ENCODE measurements at regions not wholly inside any gene's neighbourhood (a gene's known extent, or its start where the extent isn't known, plus 50 kb on each side); places are given as distances from the start of the nearest gene placed in this dataset.

DNA sequence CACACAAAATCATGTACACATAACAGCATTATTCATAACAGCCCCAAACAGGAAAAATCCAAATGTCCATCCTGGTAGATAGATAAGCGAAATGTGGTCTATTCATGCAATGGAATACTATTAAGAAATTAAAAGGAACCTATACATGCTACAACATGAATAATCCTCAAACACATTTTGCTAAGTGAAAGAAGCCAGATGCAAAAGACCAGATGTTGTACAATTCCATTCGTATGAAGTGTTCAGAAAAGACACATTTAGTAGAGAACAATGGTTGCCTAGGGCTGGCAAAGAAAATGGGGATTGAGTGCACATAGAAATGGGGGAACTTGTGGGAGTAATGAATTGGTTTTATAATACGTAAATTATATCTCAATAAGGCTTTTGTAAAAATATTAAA lies 182.3 kb downstream of the EBLN2 start:
- no peak overlapping the region for H3K4me3 Mint-ChIP-seq (ENCODE audit: unreplicated experiment)
- H3K27me3 Mint-ChIP-seq (ENCODE audit: insufficient read depth, unreplicated experiment): no peaks in the 10 kb centered on the region
- no peaks in the 10 kb centered on the region for H3K36me3 Mint-ChIP-seq (ENCODE audit: insufficient read depth, unreplicated experiment)
- no peak for DNase-seq (ENCODE audit: unreplicated experiment)
- ChIA-PET CTCF (no interaction called here), POLR2A (no interaction called here)
- H3K9me3 Mint-ChIP-seq (ENCODE audit: unreplicated experiment): peaks cover 8% of the 10 kb centered on the region
- intact Hi-C loops (cut with micrococcal nuclease): no loop called here
- no TSS peak for BruUV-seq (replicated peaks)
- no peak for TF ChIP-seq CTCF (IDR thresholded peaks at IDR 0.05; ENCODE audit: unreplicated experiment)
- H3K27ac Mint-ChIP-seq (ENCODE audit: low read depth, unreplicated experiment): no peak overlapping the region
- H3K4me1 Mint-ChIP-seq (ENCODE audit: insufficient read depth, unreplicated experiment): no peaks in the 10 kb centered on the region

GRCh38 chr3:73245459-73245858 lies 184.0 kb downstream of the EBLN2 start:
- H3K4me1 Mint-ChIP-seq (ENCODE audit: insufficient read depth, unreplicated experiment): no peaks in the 10 kb centered on the region
- no peak overlapping the region for H3K27ac Mint-ChIP-seq (ENCODE audit: low read depth, unreplicated experiment)
- no TSS peak for BruUV-seq (replicated peaks)
- ChIA-PET CTCF (no interaction called here), POLR2A (no interaction called here)
- no peak for TF ChIP-seq CTCF (IDR thresholded peaks at IDR 0.05; ENCODE audit: unreplicated experiment)
- H3K9me3 Mint-ChIP-seq (ENCODE audit: unreplicated experiment): peaks cover 8% of the 10 kb centered on the region
- H3K4me3 Mint-ChIP-seq (ENCODE audit: unreplicated experiment): no peak overlapping the region
- H3K27me3 Mint-ChIP-seq (ENCODE audit: insufficient read depth, unreplicated experiment): no peaks in the 10 kb centered on the region
- no peak for DNase-seq (ENCODE audit: unreplicated experiment)
- no peaks in the 10 kb centered on the region for H3K36me3 Mint-ChIP-seq (ENCODE audit: insufficient read depth, unreplicated experiment)
- intact Hi-C loops (cut with micrococcal nuclease): no loop called here

DNA sequence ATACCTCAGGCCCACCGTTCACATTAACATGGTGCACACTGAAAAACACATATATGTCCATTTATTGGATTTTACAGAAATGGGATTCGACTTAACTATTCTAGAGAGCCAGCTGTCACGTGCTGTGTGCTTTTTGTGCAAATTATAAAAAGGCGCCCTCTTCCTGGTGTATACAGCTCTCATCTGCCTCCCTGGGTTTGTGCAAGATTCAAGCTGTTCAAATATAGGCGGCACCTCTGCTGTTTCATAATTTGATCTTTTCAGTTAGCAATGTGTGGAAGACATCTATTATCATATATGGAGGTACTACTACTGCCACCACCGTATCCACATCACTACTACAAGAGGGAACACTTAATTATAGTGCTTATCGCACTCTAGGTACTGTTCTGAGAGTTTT lies 187.6 kb downstream of the EBLN2 start:
- H3K36me3 Mint-ChIP-seq (ENCODE audit: insufficient read depth, unreplicated experiment): no peaks in the 10 kb centered on the region
- CTCF ChIA-PET: no interaction called here
- intact Hi-C loops (cut with micrococcal nuclease): no loop called here
- POLR2A ChIA-PET: no interaction called here
- H3K27ac Mint-ChIP-seq (ENCODE audit: low read depth, unreplicated experiment): no peak overlapping the region
- no peak for DNase-seq (ENCODE audit: unreplicated experiment)
- H3K4me1 Mint-ChIP-seq (ENCODE audit: insufficient read depth, unreplicated experiment): no peaks in the 10 kb centered on the region
- H3K9me3 Mint-ChIP-seq (ENCODE audit: unreplicated experiment): peaks cover 8% of the 10 kb centered on the region
- no peaks in the 10 kb centered on the region for H3K27me3 Mint-ChIP-seq (ENCODE audit: insufficient read depth, unreplicated experiment)
- no peak for TF ChIP-seq CTCF (IDR thresholded peaks at IDR 0.05; ENCODE audit: unreplicated experiment)
- BruUV-seq (replicated peaks): no TSS peak
- H3K4me3 Mint-ChIP-seq (ENCODE audit: unreplicated experiment): no peak overlapping the region

DNA sequence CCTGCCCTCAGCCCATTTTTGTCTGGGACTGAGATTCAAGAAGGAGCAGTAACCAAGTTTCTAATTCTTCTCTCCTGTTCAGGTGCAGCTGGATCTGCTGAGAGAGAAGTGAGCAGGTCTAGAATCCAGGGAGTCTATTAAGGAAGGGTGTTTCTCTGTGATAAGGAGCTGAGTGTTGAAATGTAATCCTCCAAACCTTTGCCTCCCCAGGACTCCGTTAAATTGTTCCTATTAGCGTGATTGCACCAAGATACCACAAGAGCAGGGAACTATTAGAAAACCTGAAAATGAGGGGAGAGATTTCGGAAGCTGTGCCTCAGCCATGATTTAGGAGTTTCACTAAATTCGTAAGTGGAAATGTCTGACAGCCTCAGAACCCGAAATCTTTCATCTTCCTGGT lies 192.6 kb downstream of the EBLN2 start:
- ChIA-PET POLR2A (no interaction called here), CTCF (no interaction called here)
- intact Hi-C loops (cut with micrococcal nuclease): no loop called here
- no peak overlapping the region for H3K27ac Mint-ChIP-seq (ENCODE audit: low read depth, unreplicated experiment)
- H3K27me3 Mint-ChIP-seq (ENCODE audit: insufficient read depth, unreplicated experiment): no peaks in the 10 kb centered on the region
- BruUV-seq (replicated peaks): no TSS peak
- H3K4me1 Mint-ChIP-seq (ENCODE audit: insufficient read depth, unreplicated experiment): peaks cover 9% of the 10 kb centered on the region
- no peaks in the 10 kb centered on the region for H3K36me3 Mint-ChIP-seq (ENCODE audit: insufficient read depth, unreplicated experiment)
- DNase-seq (ENCODE audit: unreplicated experiment): no peak
- no peaks in the 10 kb centered on the region for H3K9me3 Mint-ChIP-seq (ENCODE audit: unreplicated experiment)
- no peak for TF ChIP-seq CTCF (IDR thresholded peaks at IDR 0.05; ENCODE audit: unreplicated experiment)
- no peak overlapping the region for H3K4me3 Mint-ChIP-seq (ENCODE audit: unreplicated experiment)
